ENCODE measurements at regions not wholly inside any gene's neighbourhood (a gene's known extent, or its start where the extent isn't known, plus 50 kb on each side); places are given as distances from the start of the nearest gene placed in this dataset.

DNA sequence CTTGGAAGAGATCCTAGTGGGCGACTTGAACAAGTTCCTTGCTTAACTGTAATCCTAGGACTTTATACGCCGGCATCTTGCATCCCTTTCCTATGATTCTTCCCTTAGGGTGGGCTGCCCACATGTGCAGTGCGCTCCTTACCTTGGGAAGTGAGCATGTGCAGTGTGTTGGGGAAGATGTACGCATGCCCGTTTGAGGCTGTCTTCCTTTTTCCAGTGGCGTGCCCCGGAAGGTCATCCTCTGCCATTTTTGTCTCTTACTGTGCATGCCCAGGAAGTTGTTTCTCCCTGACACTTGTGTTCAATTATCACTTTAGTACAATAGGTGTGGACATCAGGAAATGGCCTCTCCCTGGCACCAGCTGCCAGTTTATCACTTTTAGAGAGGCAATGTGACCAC lies 936.5 kb downstream of the TBC1D22A start:
- no peak for DNase-seq (ENCODE audit: low read depth)
- TF ChIP-seq, protein P1, sequence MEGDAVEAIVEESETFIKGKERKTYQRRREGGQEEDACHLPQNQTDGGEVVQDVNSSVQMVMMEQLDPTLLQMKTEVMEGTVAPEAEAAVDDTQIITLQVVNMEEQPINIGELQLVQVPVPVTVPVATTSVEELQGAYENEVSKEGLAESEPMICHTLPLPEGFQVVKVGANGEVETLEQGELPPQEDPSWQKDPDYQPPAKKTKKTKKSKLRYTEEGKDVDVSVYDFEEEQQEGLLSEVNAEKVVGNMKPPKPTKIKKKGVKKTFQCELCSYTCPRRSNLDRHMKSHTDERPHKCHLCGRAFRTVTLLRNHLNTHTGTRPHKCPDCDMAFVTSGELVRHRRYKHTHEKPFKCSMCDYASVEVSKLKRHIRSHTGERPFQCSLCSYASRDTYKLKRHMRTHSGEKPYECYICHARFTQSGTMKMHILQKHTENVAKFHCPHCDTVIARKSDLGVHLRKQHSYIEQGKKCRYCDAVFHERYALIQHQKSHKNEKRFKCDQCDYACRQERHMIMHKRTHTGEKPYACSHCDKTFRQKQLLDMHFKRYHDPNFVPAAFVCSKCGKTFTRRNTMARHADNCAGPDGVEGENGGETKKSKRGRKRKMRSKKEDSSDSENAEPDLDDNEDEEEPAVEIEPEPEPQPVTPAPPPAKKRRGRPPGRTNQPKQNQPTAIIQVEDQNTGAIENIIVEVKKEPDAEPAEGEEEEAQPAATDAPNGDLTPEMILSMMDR (IDR thresholded peaks at IDR 0.05; ENCODE audit: insufficient read depth, low read depth, low read length, missing control alignments) = no peak
- H3K4me3 ChIP-seq (ENCODE audit: low read length) = no peak overlapping the region

DNA sequence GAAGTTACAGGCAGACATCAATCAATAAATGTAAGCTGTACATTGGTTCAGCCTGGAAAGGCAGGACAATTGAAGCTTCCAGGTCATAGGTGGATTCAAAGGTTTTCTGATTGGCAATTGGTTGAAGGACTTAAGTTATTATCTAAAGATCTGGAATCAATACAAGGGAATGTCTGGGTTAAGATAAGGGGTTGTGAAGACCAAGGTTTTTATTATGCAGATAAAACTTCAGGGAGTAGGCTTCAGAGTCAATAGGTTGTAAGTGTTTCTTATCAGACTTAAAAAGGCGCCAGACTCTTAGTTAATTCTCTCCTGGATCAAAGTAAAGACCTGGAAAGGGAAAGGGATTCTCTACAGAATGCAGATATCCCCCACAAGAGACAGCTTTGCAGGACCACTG lies 935.4 kb downstream of the TBC1D22A start:
- H3K4me3 ChIP-seq (ENCODE audit: low read length) = no peak overlapping the region
- TF ChIP-seq, protein P1 (IDR thresholded peaks at IDR 0.05; ENCODE audit: insufficient read depth, low read depth, low read length, missing control alignments) = no peak
- no peak for DNase-seq (ENCODE audit: low read depth)

DNA sequence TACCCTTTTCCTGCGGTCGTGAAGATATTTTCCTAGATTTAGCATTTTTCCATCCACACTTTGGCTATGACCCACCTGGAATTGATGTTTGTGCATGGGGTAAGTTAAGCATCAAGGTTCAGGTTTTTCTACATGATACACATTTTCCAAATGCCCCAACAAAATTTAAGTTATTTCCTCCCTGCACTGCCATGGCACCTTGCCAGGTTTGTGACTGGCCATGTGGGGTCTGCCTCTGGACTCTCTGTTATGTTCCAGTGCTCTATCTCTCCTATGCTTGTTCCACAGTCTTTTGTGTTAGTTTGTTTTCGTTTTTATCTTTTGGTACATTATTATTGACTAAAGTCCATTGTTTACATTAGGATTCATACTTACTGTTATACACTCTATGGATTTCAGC lies 934.3 kb downstream of the TBC1D22A start:
- no peak for DNase-seq (ENCODE audit: low read depth)
- no peak overlapping the region for H3K4me3 ChIP-seq (ENCODE audit: low read length)
- TF ChIP-seq, protein P1 (IDR thresholded peaks at IDR 0.05; ENCODE audit: insufficient read depth, low read depth, low read length, missing control alignments) = no peak

DNA sequence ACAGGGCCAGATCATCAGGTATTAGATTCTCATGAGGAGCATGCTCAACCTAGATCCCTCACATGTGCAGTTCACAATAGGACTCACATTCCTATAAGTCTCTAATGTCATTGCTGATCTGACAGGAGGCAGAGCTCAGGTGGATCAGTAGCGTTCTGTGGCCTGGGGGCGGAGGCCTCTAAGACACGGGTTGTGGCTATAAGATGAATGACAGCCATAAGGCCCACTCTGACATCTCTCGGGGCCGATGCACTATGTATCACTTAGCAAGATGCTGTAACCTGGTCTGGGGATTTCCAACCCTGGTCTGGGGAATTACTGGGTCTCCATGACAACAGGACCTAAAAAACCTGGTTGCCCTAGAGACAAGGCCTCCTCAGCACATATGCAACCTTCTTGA lies 932.7 kb downstream of the TBC1D22A start:
- no peak overlapping the region for H3K4me3 ChIP-seq (ENCODE audit: low read length)
- DNase-seq (ENCODE audit: low read depth) = no peak
- TF ChIP-seq, protein P1 (IDR thresholded peaks at IDR 0.05; ENCODE audit: insufficient read depth, low read depth, low read length, missing control alignments) = no peak

DNA sequence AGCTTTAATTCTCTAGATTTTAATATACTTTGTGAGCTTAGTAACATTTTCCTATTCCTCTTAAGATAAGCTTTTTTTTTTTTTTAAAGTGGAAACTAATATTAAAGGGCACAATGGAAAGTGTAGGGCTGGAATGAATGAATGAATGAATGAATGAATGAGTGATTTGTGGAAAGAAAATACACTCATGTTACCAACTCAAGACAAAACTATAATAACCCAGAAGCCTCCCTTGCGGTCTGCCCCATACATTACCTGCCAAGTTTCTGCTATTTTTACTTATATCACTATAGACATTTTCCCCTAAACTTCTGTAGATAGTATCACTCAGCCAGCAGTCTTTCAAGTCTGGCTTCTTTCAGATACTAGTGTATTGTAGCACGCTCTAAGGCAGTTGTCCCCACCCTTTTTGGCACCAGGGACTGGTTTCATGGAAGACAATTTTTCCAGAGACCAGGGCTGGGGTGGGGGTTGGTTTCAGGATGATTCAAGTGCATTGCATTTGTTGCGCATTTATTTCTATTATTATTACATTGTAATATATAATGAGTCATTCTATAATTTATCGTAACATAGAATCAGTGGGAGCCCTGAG lies 932.2 kb downstream of the TBC1D22A start:
- TF ChIP-seq, protein P1 (IDR thresholded peaks at IDR 0.05; ENCODE audit: insufficient read depth, low read depth, low read length, missing control alignments) = no peak
- no peak for DNase-seq (ENCODE audit: low read depth)
- H3K4me3 ChIP-seq (ENCODE audit: low read length) = no peak overlapping the region

DNA sequence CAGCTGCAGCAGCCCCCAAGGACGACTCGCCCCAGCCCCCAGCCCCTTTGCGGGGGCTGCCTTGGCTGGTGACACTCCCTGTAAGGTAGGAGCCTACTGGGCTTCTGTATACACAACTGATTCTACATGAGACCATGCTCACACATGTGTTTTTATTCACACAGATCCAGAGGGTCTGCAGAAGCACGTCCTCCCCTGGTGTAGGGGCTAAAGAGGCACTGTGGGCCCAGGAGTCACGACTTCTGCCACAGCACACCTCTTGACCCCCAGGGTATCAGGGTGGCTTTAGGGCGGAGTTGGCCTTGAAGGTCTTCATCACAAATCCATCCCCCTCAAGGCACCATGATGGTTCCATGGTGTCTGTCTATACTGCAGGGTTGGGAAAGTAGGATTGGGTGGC lies 931.2 kb downstream of the TBC1D22A start:
- no peak overlapping the region for H3K4me3 ChIP-seq (ENCODE audit: low read length)
- TF ChIP-seq, protein P1 (IDR thresholded peaks at IDR 0.05; ENCODE audit: insufficient read depth, low read depth, low read length, missing control alignments) = no peak
- no peak for DNase-seq (ENCODE audit: low read depth)

DNA sequence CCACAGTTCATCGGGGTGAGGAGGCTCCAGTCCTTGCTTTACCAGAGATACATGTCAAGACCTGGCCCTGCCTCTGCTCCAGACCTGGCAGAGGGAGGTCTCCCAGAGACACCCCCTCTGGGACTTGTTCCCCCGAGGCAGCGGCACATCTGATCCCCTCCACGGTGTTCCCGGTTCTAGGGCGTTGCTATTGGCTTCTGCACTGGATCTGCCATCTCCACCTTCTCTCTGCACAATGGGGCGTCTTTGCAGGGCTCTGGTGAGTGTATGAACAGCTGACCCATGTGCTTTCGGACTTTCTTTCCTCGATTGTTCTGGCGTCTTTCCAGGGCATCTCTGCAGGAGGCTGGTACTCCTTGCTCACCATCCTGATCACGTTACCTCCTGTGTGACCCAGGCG lies 930.4 kb downstream of the TBC1D22A start:
- TF ChIP-seq, protein P1 (IDR thresholded peaks at IDR 0.05; ENCODE audit: insufficient read depth, low read depth, low read length, missing control alignments) = no peak
- H3K4me3 ChIP-seq (ENCODE audit: low read length) = no peak overlapping the region
- no peak for DNase-seq (ENCODE audit: low read depth)

All from epithelial cell of esophagus (primary cell).